ENCODE measurements at regions not wholly inside any gene's neighbourhood (a gene's known extent, or its start where the extent isn't known, plus 50 kb on each side); places are given as distances from the start of the nearest gene placed in this dataset.

DNA sequence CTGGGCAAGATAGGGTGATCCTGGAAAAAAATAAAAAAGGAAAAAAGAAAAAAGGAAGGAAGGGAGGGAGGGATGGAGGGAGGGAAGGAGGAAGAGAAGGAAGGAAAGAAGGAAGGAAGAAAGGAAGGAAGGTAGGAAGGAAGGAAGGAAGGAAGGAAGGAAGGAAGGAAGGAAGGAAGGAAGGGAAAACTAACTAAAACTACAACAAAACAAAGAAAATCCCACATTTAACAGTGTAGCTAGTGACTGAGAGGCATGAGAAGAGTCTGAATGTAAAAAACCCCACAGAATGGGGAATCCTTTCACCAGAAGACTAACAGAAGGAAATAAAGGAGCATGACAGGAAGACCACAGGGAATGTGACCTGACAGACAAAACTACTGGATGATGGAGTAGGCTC lies 345.7 kb downstream of the NOVA1 start:
- Histone ChIP-seq H3K4me2 (no peak overlapping the region), H4K20me1 (ENCODE audit: insufficient read depth) (no peaks in the 10 kb centered on the region), H3K9ac (no peak overlapping the region), H3K27ac (ENCODE audit: low read depth in 2 of 2, low read length in 1 of 2) (no peak overlapping the region), H3K9me2 (no peaks in the 10 kb centered on the region), H3K36me3 (replicated peaks in 1 of 2; ENCODE audit: control insufficient read depth in 1 of 2, insufficient read depth in 2 of 2, low read length in 1 of 2) (no peaks in the 10 kb centered on the region), H3K4me3 (ENCODE audit: low read depth in 2 of 2, low read length in 1 of 2) (no peak overlapping the region), H3K4me1 (ENCODE audit: control insufficient read depth in 1 of 2, insufficient read depth in 2 of 2, low read depth in 1 of 2, low read length in 1 of 2) (no peaks in the 10 kb centered on the region), H3F3A (replicated peaks; ENCODE audit: insufficient read depth) (no peaks in the 10 kb centered on the region), H2AFZ (ENCODE audit: low read depth) (no peak overlapping the region), H3K27me3 (ENCODE audit: insufficient read depth) (no peaks in the 10 kb centered on the region), H3K9me3 (no peaks in the 10 kb centered on the region), H3K79me2 (ENCODE audit: insufficient read depth) (no peaks in the 10 kb centered on the region)
- POLR2A ChIA-PET = no interaction called here
- CTCF ChIA-PET = no interaction called here
- DNase-seq = no peak
- TF ChIP-seq SMC3 (IDR thresholded peaks at IDR 0.05; ENCODE audit: low read depth, low read length) (no peak), SIN3A (IDR thresholded peaks at IDR 0.05; ENCODE audit: borderline replicate concordance, low read depth, low read length) (no peak), RCOR1 (IDR thresholded peaks at IDR 0.05; ENCODE audit: low read length) (no peak), RFX5 (IDR thresholded peaks at IDR 0.05; ENCODE audit: low read length) (no peak), NFIC (IDR thresholded peaks at IDR 0.05; ENCODE audit: borderline replicate concordance) (no peak), GATA2 (CRISPR knock-in tag; IDR thresholded peaks at IDR 0.05) (no peak), TEAD4 (IDR thresholded peaks at IDR 0.05; ENCODE audit: borderline replicate concordance, insufficient read depth) (no peak), FOXM1 (IDR thresholded peaks at IDR 0.05; ENCODE audit: low read depth) (no peak), RAD21 (IDR thresholded peaks at IDR 0.05; ENCODE audit: low read length) (no peak), FOXJ3 (CRISPR knock-in tag; IDR thresholded peaks at IDR 0.05) (no peak), GABPA (IDR thresholded peaks at IDR 0.05; ENCODE audit: low read depth) (no peak), CHD2 (IDR thresholded peaks at IDR 0.05; ENCODE audit: low read length, partially characterized antibody) (no peak), FOSL2 (IDR thresholded peaks at IDR 0.05; ENCODE audit: borderline replicate concordance, low read depth) (no peak), TAF1 (IDR thresholded peaks at IDR 0.05; ENCODE audit: borderline replicate concordance, low read depth, low read length) (no peak), RXRA (IDR thresholded peaks at IDR 0.05; ENCODE audit: borderline replicate concordance, low read depth) (no peak)
- TF ChIP-seq, protein P1, sequence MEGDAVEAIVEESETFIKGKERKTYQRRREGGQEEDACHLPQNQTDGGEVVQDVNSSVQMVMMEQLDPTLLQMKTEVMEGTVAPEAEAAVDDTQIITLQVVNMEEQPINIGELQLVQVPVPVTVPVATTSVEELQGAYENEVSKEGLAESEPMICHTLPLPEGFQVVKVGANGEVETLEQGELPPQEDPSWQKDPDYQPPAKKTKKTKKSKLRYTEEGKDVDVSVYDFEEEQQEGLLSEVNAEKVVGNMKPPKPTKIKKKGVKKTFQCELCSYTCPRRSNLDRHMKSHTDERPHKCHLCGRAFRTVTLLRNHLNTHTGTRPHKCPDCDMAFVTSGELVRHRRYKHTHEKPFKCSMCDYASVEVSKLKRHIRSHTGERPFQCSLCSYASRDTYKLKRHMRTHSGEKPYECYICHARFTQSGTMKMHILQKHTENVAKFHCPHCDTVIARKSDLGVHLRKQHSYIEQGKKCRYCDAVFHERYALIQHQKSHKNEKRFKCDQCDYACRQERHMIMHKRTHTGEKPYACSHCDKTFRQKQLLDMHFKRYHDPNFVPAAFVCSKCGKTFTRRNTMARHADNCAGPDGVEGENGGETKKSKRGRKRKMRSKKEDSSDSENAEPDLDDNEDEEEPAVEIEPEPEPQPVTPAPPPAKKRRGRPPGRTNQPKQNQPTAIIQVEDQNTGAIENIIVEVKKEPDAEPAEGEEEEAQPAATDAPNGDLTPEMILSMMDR (IDR thresholded peaks at IDR 0.05) = no peak
- TF ChIP-seq, protein P2, sequence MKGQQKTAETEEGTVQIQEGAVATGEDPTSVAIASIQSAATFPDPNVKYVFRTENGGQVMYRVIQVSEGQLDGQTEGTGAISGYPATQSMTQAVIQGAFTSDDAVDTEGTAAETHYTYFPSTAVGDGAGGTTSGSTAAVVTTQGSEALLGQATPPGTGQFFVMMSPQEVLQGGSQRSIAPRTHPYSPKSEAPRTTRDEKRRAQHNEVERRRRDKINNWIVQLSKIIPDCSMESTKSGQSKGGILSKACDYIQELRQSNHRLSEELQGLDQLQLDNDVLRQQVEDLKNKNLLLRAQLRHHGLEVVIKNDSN (IDR thresholded peaks at IDR 0.05; ENCODE audit: borderline replicate concordance, low read depth) = no peak

DNA sequence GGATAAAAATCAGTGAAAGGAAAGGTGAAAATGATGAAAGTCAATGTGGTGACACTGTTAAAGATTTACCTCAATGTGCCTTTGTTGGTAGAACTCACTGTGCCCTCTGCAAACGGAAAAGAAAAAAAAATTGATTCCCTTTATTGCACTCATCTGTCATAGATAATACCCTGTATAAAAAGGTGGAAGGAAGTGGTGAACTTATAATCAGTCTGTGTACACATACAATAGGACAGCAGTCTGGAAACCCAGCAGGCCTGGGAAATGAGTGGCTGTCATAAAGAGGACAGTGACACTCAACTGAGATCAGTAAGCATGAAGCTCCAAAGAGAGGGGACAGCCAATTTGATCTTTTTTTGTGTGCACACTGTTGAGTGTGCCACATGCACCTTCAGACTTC lies 364.7 kb downstream of the NOVA1 start:
- Histone ChIP-seq H3K4me1 (ENCODE audit: control insufficient read depth in 1 of 2, insufficient read depth in 2 of 2, low read depth in 1 of 2, low read length in 1 of 2) (no peaks in the 10 kb centered on the region), H3K9ac (no peak overlapping the region), H3K9me2 (no peaks in the 10 kb centered on the region), H3K27ac (ENCODE audit: low read depth in 2 of 2, low read length in 1 of 2) (no peak overlapping the region), H3K27me3 (ENCODE audit: insufficient read depth) (no peaks in the 10 kb centered on the region), H2AFZ (ENCODE audit: low read depth) (no peak overlapping the region), H4K20me1 (ENCODE audit: insufficient read depth) (no peaks in the 10 kb centered on the region), H3K9me3 (no peaks in the 10 kb centered on the region), H3K4me3 (ENCODE audit: low read depth in 2 of 2, low read length in 1 of 2) (no peak overlapping the region), H3F3A (replicated peaks; ENCODE audit: insufficient read depth) (no peaks in the 10 kb centered on the region), H3K79me2 (ENCODE audit: insufficient read depth) (no peaks in the 10 kb centered on the region), H3K4me2 (no peak overlapping the region), H3K36me3 (replicated peaks in 1 of 2; ENCODE audit: control insufficient read depth in 1 of 2, insufficient read depth in 2 of 2, low read length in 1 of 2) (no peaks in the 10 kb centered on the region)
- WGBS (ENCODE audit: low lambda C conversion rate) = 7% methylated on average over 1 of the region's 1 CpG
- no peak for DNase-seq
- CTCF ChIA-PET = interaction anchor here (0.6 kb wide), 1 partner anchor 8 kb away, joined by 3 read pairs; no protein-coding TSS in a partner anchor
- TF ChIP-seq FOSL2 (IDR thresholded peaks at IDR 0.05; ENCODE audit: borderline replicate concordance, low read depth) = no peak
- POLR2A ChIA-PET = no interaction called here

All from SK-N-SH (cell line).